ENCODE measurements at regions not wholly inside any gene's neighbourhood (a gene's known extent, or its start where the extent isn't known, plus 50 kb on each side); places are given as distances from the start of the nearest gene placed in this dataset.
"Not testable (repeated sequence)": the region's sequence is repeated elsewhere in the genome, so short reads cannot be mapped to it uniquely, and the experiment has no call there.

GRCh38 chr4:116636917-116637316 is 448.5 kb downstream of the TRAM1L1 start:
- WGBS, 5 donors: 0 to 19% (median 11%) methylated on average over 1 of the region's 1 CpG
- Histone ChIP-seq H3K36me3 (no peaks in the 10 kb centered on the region), H3K9me3 (no peaks in the 10 kb centered on the region), H3K4me3 (no peak overlapping the region), H3K4me1 (no peaks in the 10 kb centered on the region), H3K27me3 (replicated peaks in 1 of 7) (no peaks in the 10 kb centered on the region), H3K27ac (no peak overlapping the region)
- TF ChIP-seq CTCF (IDR thresholded peaks at IDR 0.05 in 8 of 11, conservative IDR thresholded peaks at IDR 0.05 in 3 of 11) (no peak), POLR2AphosphoS5 (IDR thresholded peaks at IDR 0.05) (no peak), POLR2A (IDR thresholded peaks at IDR 0.05) (no peak)
- DNase-seq: no peak
- intact Hi-C loops (cut with DNase I; ENCODE audit: low total_unique reads): no loop called here

- Histone ChIP-seq H3K9me3 (no peaks in the 10 kb centered on the region), H3K36me3 (no peaks in the 10 kb centered on the region), H3K4me1 (no peaks in the 10 kb centered on the region), H3K27ac (no peak overlapping the region), H3K4me3 (no peak overlapping the region), H3K27me3 (replicated peaks in 1 of 7) (no peaks in the 10 kb centered on the region)
- no peak for DNase-seq
- TF ChIP-seq POLR2AphosphoS5 (IDR thresholded peaks at IDR 0.05): no peak
- TF ChIP-seq CTCF (IDR thresholded peaks at IDR 0.05 in 8 of 11, conservative IDR thresholded peaks at IDR 0.05 in 3 of 11): no peak
- no peak for TF ChIP-seq POLR2A (IDR thresholded peaks at IDR 0.05)
- intact Hi-C loops (cut with DNase I; ENCODE audit: low total_unique reads): no loop called here
These were observed 453.1 kb downstream of the TRAM1L1 start for GRCh38 chr4:116632269-116632668.

GRCh38 chr4:116628598-116628997 is 456.8 kb downstream of the TRAM1L1 start:
- H3K36me3 ChIP-seq: no peaks in the 10 kb centered on the region
- 67 to 86% (median 77%) methylated on average over 2 of the region's 2 CpGs for WGBS, 5 donors
- no peaks in the 10 kb centered on the region for H3K4me1 ChIP-seq
- H3K9me3 ChIP-seq: no peaks in the 10 kb centered on the region
- intact Hi-C loops (cut with DNase I; ENCODE audit: low total_unique reads): no loop called here
- no peak overlapping the region for H3K4me3 ChIP-seq
- H3K27me3 ChIP-seq (replicated peaks in 1 of 7): no peaks in the 10 kb centered on the region
- no peak for DNase-seq
- no peak for TF ChIP-seq CTCF (IDR thresholded peaks at IDR 0.05 in 8 of 11, conservative IDR thresholded peaks at IDR 0.05 in 3 of 11)
- no peak for TF ChIP-seq POLR2A (IDR thresholded peaks at IDR 0.05)
- TF ChIP-seq POLR2AphosphoS5 (IDR thresholded peaks at IDR 0.05): no peak
- no peak overlapping the region for H3K27ac ChIP-seq

GRCh38 chr4:116627545-116627944 is 457.8 kb downstream of the TRAM1L1 start:
- 34 to 70% (median 59%) methylated on average over 1 of the region's 1 CpG for WGBS, 5 donors
- intact Hi-C loops (cut with DNase I; ENCODE audit: low total_unique reads): no loop called here
- no peak for DNase-seq

GRCh38 chr4:116619508-116619907 is 465.9 kb downstream of the TRAM1L1 start:
- H3K9me3 ChIP-seq; DNase-seq; H3K27ac ChIP-seq; H3K27me3 ChIP-seq (replicated peaks in 1 of 7); H3K4me3 ChIP-seq; H3K4me1 ChIP-seq; H3K36me3 ChIP-seq; intact Hi-C loops (cut with DNase I; ENCODE audit: low total_unique reads): not testable (repeated sequence)
- WGBS, 5 donors: 66 to 79% (median 69%) methylated on average over 8 of the region's 8 CpGs

More at GRCh38 chr4:116627545-116627944, 457.8 kb downstream of the TRAM1L1 start:
- H3K4me3 ChIP-seq: no peak overlapping the region
- no peaks in the 10 kb centered on the region for H3K4me1 ChIP-seq
- TF ChIP-seq POLR2AphosphoS5 (IDR thresholded peaks at IDR 0.05) (no peak), POLR2A (IDR thresholded peaks at IDR 0.05) (no peak), CTCF (IDR thresholded peaks at IDR 0.05 in 8 of 11, conservative IDR thresholded peaks at IDR 0.05 in 3 of 11) (no peak)
- no peak overlapping the region for H3K27ac ChIP-seq
- no peaks in the 10 kb centered on the region for H3K27me3 ChIP-seq (replicated peaks in 1 of 7)
- H3K9me3 ChIP-seq: no peaks in the 10 kb centered on the region
- H3K36me3 ChIP-seq: no peaks in the 10 kb centered on the region
